ENCODE measurements at regions not wholly inside any gene's neighbourhood (a gene's known extent, or its start where the extent isn't known, plus 50 kb on each side); places are given as distances from the start of the nearest gene placed in this dataset.

DNA sequence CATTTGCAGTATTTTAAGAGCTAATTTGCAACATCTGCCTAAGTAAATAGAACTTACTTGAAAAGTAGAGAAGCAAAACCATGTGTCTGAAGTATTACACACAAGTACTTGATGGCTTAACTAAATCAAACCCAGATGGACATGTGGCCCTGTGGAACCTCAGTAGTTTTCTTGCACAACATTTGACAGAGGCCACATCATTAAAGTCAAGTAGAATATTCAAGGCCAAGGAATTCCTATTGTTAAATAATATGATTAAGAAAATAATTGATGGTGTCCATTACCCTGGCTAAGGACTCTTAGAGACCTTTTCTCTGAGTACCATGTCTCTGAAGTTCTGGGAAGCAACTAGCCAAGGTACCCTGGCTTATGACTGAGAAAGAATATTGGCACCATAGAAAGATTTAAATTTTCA, 135.4 kb upstream of the OTUD4 start (continued):
- TF ChIP-seq, protein P1, sequence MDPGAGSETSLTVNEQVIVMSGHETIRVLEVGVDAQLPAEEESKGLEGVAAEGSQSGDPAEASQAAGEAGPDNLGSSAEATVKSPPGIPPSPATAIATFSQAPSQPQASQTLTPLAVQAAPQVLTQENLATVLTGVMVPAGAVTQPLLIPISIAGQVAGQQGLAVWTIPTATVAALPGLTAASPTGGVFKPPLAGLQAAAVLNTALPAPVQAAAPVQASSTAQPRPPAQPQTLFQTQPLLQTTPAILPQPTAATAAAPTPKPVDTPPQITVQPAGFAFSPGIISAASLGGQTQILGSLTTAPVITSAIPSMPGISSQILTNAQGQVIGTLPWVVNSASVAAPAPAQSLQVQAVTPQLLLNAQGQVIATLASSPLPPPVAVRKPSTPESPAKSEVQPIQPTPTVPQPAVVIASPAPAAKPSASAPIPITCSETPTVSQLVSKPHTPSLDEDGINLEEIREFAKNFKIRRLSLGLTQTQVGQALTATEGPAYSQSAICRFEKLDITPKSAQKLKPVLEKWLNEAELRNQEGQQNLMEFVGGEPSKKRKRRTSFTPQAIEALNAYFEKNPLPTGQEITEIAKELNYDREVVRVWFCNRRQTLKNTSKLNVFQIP (CRISPR knock-in tag; IDR thresholded peaks at IDR 0.05; ENCODE audit: borderline replicate concordance, low read depth) = peak; percentile 89; the same call in 1 of the 2 replicates
- TF ChIP-seq SNAI2 (CRISPR knock-in tag; IDR thresholded peaks at IDR 0.05) (peak; percentile 40; the same call in 1 of the 2 replicates), ARNTL (CRISPR knock-in tag; IDR thresholded peaks at IDR 0.05; ENCODE audit: borderline replicate concordance, low read depth) (no peak)

DNA sequence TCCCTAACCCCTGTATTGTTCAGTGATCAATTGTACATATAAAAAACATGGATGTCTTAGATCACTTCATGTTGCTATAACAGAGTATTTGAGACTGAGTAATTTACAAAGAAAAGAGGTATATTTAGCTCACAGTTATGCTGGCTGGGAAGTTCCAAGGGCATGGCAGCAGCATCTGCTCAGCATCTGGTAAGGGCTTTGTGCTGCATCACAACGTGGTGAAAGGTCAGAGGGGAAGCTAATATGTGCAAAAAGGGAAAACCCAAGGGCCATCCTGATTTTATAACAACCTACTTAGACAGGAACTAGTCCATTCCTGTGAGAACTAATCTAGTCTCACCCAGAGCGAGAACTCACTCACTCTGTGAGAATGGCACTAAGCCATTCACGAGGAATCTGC, 128.2 kb upstream of the OTUD4 start:
- no peak for ATAC-seq
- no peak for TF ChIP-seq RARB (CRISPR knock-in tag; IDR thresholded peaks at IDR 0.05)
- TF ChIP-seq, protein P1 (CRISPR knock-in tag; IDR thresholded peaks at IDR 0.05; ENCODE audit: borderline replicate concordance, low read depth) = no peak
- TF ChIP-seq, protein P2, sequence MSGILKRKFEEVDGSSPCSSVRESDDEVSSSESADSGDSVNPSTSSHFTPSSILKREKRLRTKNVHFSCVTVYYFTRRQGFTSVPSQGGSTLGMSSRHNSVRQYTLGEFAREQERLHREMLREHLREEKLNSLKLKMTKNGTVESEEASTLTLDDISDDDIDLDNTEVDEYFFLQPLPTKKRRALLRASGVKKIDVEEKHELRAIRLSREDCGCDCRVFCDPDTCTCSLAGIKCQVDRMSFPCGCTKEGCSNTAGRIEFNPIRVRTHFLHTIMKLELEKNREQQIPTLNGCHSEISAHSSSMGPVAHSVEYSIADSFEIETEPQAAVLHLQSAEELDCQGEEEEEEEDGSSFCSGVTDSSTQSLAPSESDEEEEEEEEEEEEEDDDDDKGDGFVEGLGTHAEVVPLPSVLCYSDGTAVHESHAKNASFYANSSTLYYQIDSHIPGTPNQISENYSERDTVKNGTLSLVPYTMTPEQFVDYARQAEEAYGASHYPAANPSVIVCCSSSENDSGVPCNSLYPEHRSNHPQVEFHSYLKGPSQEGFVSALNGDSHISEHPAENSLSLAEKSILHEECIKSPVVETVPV (CRISPR knock-in tag; IDR thresholded peaks at IDR 0.05) = no peak
- TF ChIP-seq, protein P3, sequence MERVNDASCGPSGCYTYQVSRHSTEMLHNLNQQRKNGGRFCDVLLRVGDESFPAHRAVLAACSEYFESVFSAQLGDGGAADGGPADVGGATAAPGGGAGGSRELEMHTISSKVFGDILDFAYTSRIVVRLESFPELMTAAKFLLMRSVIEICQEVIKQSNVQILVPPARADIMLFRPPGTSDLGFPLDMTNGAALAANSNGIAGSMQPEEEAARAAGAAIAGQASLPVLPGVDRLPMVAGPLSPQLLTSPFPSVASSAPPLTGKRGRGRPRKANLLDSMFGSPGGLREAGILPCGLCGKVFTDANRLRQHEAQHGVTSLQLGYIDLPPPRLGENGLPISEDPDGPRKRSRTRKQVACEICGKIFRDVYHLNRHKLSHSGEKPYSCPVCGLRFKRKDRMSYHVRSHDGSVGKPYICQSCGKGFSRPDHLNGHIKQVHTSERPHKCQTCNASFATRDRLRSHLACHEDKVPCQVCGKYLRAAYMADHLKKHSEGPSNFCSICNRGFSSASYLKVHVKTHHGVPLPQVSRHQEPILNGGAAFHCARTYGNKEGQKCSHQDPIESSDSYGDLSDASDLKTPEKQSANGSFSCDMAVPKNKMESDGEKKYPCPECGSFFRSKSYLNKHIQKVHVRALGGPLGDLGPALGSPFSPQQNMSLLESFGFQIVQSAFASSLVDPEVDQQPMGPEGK (CRISPR knock-in tag; IDR thresholded peaks at IDR 0.05; ENCODE audit: borderline replicate concordance) = no peak
- no peak for TF ChIP-seq ISL1 (CRISPR knock-in tag; IDR thresholded peaks at IDR 0.05)
- no peak for TF ChIP-seq TCF4 (CRISPR knock-in tag; IDR thresholded peaks at IDR 0.05; ENCODE audit: borderline replicate concordance)
- TF ChIP-seq PPARA (CRISPR knock-in tag; IDR thresholded peaks at IDR 0.05; ENCODE audit: borderline replicate concordance) = no peak
- TF ChIP-seq GLIS3 (CRISPR knock-in tag; IDR thresholded peaks at IDR 0.05) = no peak
- TF ChIP-seq, protein P4, sequence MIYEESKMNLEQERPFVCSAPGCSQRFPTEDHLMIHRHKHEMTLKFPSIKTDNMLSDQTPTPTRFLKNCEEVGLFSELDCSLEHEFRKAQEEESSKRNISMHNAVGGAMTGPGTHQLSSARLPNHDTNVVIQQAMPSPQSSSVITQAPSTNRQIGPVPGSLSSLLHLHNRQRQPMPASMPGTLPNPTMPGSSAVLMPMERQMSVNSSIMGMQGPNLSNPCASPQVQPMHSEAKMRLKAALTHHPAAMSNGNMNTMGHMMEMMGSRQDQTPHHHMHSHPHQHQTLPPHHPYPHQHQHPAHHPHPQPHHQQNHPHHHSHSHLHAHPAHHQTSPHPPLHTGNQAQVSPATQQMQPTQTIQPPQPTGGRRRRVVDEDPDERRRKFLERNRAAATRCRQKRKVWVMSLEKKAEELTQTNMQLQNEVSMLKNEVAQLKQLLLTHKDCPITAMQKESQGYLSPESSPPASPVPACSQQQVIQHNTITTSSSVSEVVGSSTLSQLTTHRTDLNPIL (CRISPR knock-in tag; IDR thresholded peaks at IDR 0.05; ENCODE audit: low read depth) = no peak
- no peak for TF ChIP-seq ARNTL (CRISPR knock-in tag; IDR thresholded peaks at IDR 0.05; ENCODE audit: borderline replicate concordance, low read depth)
- TF ChIP-seq, protein P5, sequence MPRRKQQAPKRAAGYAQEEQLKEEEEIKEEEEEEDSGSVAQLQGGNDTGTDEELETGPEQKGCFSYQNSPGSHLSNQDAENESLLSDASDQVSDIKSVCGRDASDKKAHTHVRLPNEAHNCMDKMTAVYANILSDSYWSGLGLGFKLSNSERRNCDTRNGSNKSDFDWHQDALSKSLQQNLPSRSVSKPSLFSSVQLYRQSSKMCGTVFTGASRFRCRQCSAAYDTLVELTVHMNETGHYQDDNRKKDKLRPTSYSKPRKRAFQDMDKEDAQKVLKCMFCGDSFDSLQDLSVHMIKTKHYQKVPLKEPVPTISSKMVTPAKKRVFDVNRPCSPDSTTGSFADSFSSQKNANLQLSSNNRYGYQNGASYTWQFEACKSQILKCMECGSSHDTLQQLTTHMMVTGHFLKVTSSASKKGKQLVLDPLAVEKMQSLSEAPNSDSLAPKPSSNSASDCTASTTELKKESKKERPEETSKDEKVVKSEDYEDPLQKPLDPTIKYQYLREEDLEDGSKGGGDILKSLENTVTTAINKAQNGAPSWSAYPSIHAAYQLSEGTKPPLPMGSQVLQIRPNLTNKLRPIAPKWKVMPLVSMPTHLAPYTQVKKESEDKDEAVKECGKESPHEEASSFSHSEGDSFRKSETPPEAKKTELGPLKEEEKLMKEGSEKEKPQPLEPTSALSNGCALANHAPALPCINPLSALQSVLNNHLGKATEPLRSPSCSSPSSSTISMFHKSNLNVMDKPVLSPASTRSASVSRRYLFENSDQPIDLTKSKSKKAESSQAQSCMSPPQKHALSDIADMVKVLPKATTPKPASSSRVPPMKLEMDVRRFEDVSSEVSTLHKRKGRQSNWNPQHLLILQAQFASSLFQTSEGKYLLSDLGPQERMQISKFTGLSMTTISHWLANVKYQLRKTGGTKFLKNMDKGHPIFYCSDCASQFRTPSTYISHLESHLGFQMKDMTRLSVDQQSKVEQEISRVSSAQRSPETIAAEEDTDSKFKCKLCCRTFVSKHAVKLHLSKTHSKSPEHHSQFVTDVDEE (CRISPR knock-in tag; IDR thresholded peaks at IDR 0.05) = no peak
- TF ChIP-seq TOX (CRISPR knock-in tag; IDR thresholded peaks at IDR 0.05; ENCODE audit: borderline replicate concordance) = no peak
- TF ChIP-seq CSDC2 (CRISPR knock-in tag; IDR thresholded peaks at IDR 0.05) = no peak
- no peak for TF ChIP-seq ZNF70 (CRISPR knock-in tag; IDR thresholded peaks at IDR 0.05)
- TF ChIP-seq OSR1 (CRISPR knock-in tag; IDR thresholded peaks at IDR 0.05) = no peak
- no peak for TF ChIP-seq BACH2 (CRISPR knock-in tag; IDR thresholded peaks at IDR 0.05; ENCODE audit: borderline replicate concordance)
- TF ChIP-seq ZNF565 (CRISPR knock-in tag; conservative IDR thresholded peaks at IDR 0.05; ENCODE audit: low read depth) = no peak
- TF ChIP-seq SNAI2 (CRISPR knock-in tag; IDR thresholded peaks at IDR 0.05) = no peak

Data from SK-N-SH treated with all-trans-retinoic acid at 6 μM for 48 hours (cell line).